OCI-LY7 (cell line): ENCODE measurements at regions not wholly inside any gene's neighbourhood (a gene's known extent, or its start where the extent isn't known, plus 50 kb on each side); places are given as distances from the start of the nearest gene placed in this dataset.
A peak's percentile ranks its signal among the peaks of the same experiment; 100 is the strongest.

Source experiments
- BruUV-seq: library from RNA; stranded (reverse); fragments of 400-500 nt; replicated peaks from 2 replicates; lab custom pipeline; 2021; lab: Mats Ljungman, UMichigan
- CTCF ChIA-PET: fragments of 300-600 bp; sonication (Branson Sonifier 250); formaldehyde crosslinking; loops from one replicate; lab custom pipeline; 2022; ENCODE audit warnings: antibody characterized with exemption; ENCODE audit not compliant: unreplicated experiment; lab: Charles Lee
- POLR2A ChIA-PET: fragments of 300-600 bp; sonication (Branson Sonifier 250); formaldehyde crosslinking; loops from one replicate; lab custom pipeline; 2022; ENCODE audit warnings: antibody characterized with exemption; lab: Charles Lee
- DNase-seq: peaks from one replicate; pipeline ENCODE4 v3.0.0-alpha.2; 2015; ENCODE audit warnings: low spot score
- H2AFZ ChIP-seq: fragments of 200-600 bp; sonication (generic), shearing (Covaris generic); 2 replicates; pipeline ENCODE4 v1.6.1; 2014; ENCODE audit warnings: mild to moderate bottlenecking, antibody characterized with exemption, low read length, moderate library complexity
- H3K27ac ChIP-seq: fragments of 200-600 bp; sonication (generic); 2 replicates; pipeline ENCODE4 v1.5.1; 2014; ENCODE audit warnings: mixed run types, low read depth, mild to moderate bottlenecking, moderate library complexity, low read length, inconsistent platforms; ENCODE audit not compliant: poor library complexity, severe bottlenecking
- H3K36me3 ChIP-seq: fragments of 200-600 bp; sonication (generic); 2 replicates; pipeline ENCODE4 v1.6.1; 2014; ENCODE audit warnings: mild to moderate bottlenecking, antibody characterized with exemption, low read length, moderate library complexity, mixed read lengths; ENCODE audit not compliant: insufficient read depth
- H3K4me1 ChIP-seq: fragments of 200-600 bp; sonication (generic); 2 replicates; pipeline ENCODE4 v1.5.1; 2014; ENCODE audit warnings: mild to moderate bottlenecking, low read length; ENCODE audit not compliant: insufficient read depth, poor library complexity, severe bottlenecking
- H3K4me2 ChIP-seq: fragments of 200-600 bp; sonication (generic); 2 replicates; pipeline ENCODE4 v1.6.1; 2014; ENCODE audit warnings: mild to moderate bottlenecking, low read length
- H3K4me3 ChIP-seq: fragments of 200-600 bp; sonication (generic); 2 replicates; pipeline ENCODE4 v1.5.1; 2014; ENCODE audit warnings: mild to moderate bottlenecking, low read depth, low read length; ENCODE audit not compliant: poor library complexity, severe bottlenecking
- H3K79me2 ChIP-seq: fragments of 200-600 bp; sonication (generic); 2 replicates; pipeline ENCODE4 v1.6.1; 2016; ENCODE audit warnings: low read depth, mild to moderate bottlenecking, low read length, moderate library complexity, mixed read lengths; ENCODE audit not compliant: insufficient read depth
- H3K9me2 ChIP-seq: fragments of 200-600 bp; sonication (generic); 2 replicates; pipeline ENCODE4 v1.6.1; 2016; ENCODE audit warnings: mild to moderate bottlenecking, low read length, mixed read lengths; ENCODE audit not compliant: insufficient read depth
- H3K9me3 ChIP-seq: fragments of 200-600 bp; sonication (generic); 2 replicates; pipeline ENCODE4 v1.6.1; 2014; ENCODE audit warnings: mild to moderate bottlenecking, mixed run types, low read length, mixed read lengths
- H4K20me1 ChIP-seq: fragments of 200-600 bp; sonication (generic); 2 replicates; pipeline ENCODE4 v1.6.1; 2014; ENCODE audit warnings: mild to moderate bottlenecking, antibody characterized with exemption, low read length, moderate library complexity, mixed read lengths; ENCODE audit not compliant: insufficient read depth
- CTCF ChIP-seq: fragments of 200-600 bp; sonication (generic); conservative IDR thresholded peaks from 2 replicates; pipeline ENCODE4 v1.5.1; 2014; ENCODE audit warnings: mild to moderate bottlenecking, antibody characterized with exemption, low read length, moderate library complexity, mixed read lengths
- EZH2phosphoT487 ChIP-seq: fragments of 200-600 bp; sonication (generic); IDR thresholded peaks from 2 replicates; pipeline ENCODE4 v1.6.1; 2018; ENCODE audit warnings: low read depth, borderline replicate concordance, mild to moderate bottlenecking, mixed run types, antibody characterized with exemption, low read length, moderate library complexity, mixed read lengths
- intact Hi-C: fragments of 100-400 bp; cut with micrococcal nuclease; formaldehyde crosslinking; loops from one replicate; pipeline ENCODE4 v1.10.0; 2022; ENCODE audit not compliant: unreplicated experiment

- no peak overlapping the region for H2AFZ ChIP-seq
- POLR2A ChIA-PET = interaction anchor here (0.7 kb wide), 1 partner anchor 563 kb away, joined by 3 read pairs; no protein-coding TSS in a partner anchor
- intact Hi-C loops = no loop called here
- BruUV-seq = no TSS peak
- CTCF ChIA-PET = no interaction called here
- H3K36me3 ChIP-seq = no peaks in the 10 kb centered on the region
- H3K79me2 ChIP-seq = no peaks in the 10 kb centered on the region
- H3K4me1 ChIP-seq = no peaks in the 10 kb centered on the region
- TF ChIP-seq EZH2phosphoT487 = no peak
- TF ChIP-seq CTCF = no peak
- H4K20me1 ChIP-seq = no peaks in the 10 kb centered on the region
- no peak overlapping the region for H3K4me3 ChIP-seq
- no peaks in the 10 kb centered on the region for H3K9me3 ChIP-seq
- no peak overlapping the region for H3K4me2 ChIP-seq
- no peak for DNase-seq
- H3K9me2 ChIP-seq = no peaks in the 10 kb centered on the region
- no peak overlapping the region for H3K27ac ChIP-seq
Observed at GRCh38 chr17:56678249-56679114, 85.0 kb downstream of the NOG start.

GRCh38 chr17:56679115-56679776 lies 85.7 kb downstream of the NOG start:
- BruUV-seq = no TSS peak
- H2AFZ ChIP-seq = no peak overlapping the region
- POLR2A ChIA-PET = no interaction called here

More at GRCh38 chr17:56679115-56679776, 85.7 kb downstream of the NOG start:
- CTCF ChIA-PET = no interaction called here
- no peaks in the 10 kb centered on the region for H3K4me1 ChIP-seq
- H3K4me3 ChIP-seq = no peak overlapping the region
- no peak overlapping the region for H3K27ac ChIP-seq
- H4K20me1 ChIP-seq = no peaks in the 10 kb centered on the region
- intact Hi-C loops = no loop called here
- no peaks in the 10 kb centered on the region for H3K36me3 ChIP-seq
- H3K79me2 ChIP-seq = no peaks in the 10 kb centered on the region
- peak; percentile 4 for DNase-seq
- TF ChIP-seq CTCF = peak; percentile 75
- TF ChIP-seq EZH2phosphoT487 = no peak
- H3K4me2 ChIP-seq = no peak overlapping the region
- H3K9me3 ChIP-seq = no peaks in the 10 kb centered on the region
- H3K9me2 ChIP-seq = no peaks in the 10 kb centered on the region
